ENCODE measurements at regions not wholly inside any gene's neighbourhood (a gene's known extent, or its start where the extent isn't known, plus 50 kb on each side); places are given as distances from the start of the nearest gene placed in this dataset.

DNA sequence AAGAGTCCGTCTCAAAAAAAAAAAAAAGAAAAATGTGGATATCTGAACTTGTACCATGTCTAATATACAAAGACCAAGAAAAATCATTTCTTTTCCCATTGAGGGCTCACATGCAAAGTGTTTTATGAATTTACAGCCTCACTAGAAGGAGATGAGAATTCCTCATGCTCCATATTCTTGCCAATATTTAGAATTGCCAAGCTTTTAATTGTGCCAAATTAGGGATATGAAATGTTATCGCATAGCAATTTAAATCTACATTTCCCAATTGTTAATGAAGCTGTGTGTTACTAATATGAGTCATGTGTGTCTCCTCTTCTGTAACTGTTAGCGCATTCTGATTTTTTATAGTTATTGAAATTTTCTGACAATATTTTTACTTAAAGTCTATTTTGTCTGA lies 63.0 kb upstream of the CRYM start:
- TF ChIP-seq, protein P1, sequence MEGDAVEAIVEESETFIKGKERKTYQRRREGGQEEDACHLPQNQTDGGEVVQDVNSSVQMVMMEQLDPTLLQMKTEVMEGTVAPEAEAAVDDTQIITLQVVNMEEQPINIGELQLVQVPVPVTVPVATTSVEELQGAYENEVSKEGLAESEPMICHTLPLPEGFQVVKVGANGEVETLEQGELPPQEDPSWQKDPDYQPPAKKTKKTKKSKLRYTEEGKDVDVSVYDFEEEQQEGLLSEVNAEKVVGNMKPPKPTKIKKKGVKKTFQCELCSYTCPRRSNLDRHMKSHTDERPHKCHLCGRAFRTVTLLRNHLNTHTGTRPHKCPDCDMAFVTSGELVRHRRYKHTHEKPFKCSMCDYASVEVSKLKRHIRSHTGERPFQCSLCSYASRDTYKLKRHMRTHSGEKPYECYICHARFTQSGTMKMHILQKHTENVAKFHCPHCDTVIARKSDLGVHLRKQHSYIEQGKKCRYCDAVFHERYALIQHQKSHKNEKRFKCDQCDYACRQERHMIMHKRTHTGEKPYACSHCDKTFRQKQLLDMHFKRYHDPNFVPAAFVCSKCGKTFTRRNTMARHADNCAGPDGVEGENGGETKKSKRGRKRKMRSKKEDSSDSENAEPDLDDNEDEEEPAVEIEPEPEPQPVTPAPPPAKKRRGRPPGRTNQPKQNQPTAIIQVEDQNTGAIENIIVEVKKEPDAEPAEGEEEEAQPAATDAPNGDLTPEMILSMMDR (IDR thresholded peaks at IDR 0.05; ENCODE audit: insufficient read depth, low read depth, low read length): no peak
- TF ChIP-seq EZH2 (IDR thresholded peaks at IDR 0.05; ENCODE audit: insufficient read depth, low read length): no peak
